ENCODE measurements at regions not wholly inside any gene's neighbourhood (a gene's known extent, or its start where the extent isn't known, plus 50 kb on each side); places are given as distances from the start of the nearest gene placed in this dataset.

DNA sequence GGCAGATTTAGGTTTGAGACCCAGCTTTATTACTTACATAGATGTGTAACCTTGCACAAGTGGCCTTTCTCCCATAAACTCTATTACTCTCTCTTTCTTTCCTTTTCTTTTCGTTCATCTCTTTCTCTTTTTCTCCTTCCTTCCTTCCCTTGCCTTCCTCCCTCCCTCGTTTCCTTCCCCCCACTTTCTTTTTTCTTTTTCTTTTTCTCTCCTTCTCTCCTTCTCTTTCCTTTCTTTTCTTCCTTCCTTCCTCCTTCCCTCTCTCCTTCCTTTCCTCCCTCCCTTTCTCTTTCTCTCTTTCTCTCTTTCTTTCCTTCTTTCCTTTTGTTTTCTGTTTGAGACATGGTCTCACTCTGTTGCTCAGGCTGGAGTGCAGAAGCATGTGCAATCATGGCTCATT, 526.4 kb upstream of the CXorf51A start:
- DNase-seq (no peak), ATAC-seq (ENCODE audit: low FRiP score) (no peak)
- H3K4me3 ChIP-seq (ENCODE audit: low read length in 2 of 2), result no peak overlapping the region
- no peaks in the 10 kb centered on the region for H3K36me3 ChIP-seq (ENCODE audit: control insufficient read depth in 1 of 2, insufficient read depth in 2 of 2, low read length in 1 of 2)
- WGBS, 2 donors, result 63 to 83% methylated on average over 2 of the region's 2 CpGs
- H3K9me3 ChIP-seq (ENCODE audit: control insufficient read depth, low read length), result no peaks in the 10 kb centered on the region
- intact Hi-C loops (cut with DNase I), result no loop called here
- no peaks in the 10 kb centered on the region for H3K4me1 ChIP-seq (ENCODE audit: control insufficient read depth in 1 of 2, insufficient read depth in 2 of 2, low read length in 2 of 2)
- H3K27me3 ChIP-seq (ENCODE audit: control insufficient read depth in 1 of 2, insufficient read depth in 2 of 2, low read length in 1 of 2), result no peaks in the 10 kb centered on the region
- H3K27ac ChIP-seq (ENCODE audit: low read depth in 1 of 2, low read length in 2 of 2), result no peak overlapping the region

DNA sequence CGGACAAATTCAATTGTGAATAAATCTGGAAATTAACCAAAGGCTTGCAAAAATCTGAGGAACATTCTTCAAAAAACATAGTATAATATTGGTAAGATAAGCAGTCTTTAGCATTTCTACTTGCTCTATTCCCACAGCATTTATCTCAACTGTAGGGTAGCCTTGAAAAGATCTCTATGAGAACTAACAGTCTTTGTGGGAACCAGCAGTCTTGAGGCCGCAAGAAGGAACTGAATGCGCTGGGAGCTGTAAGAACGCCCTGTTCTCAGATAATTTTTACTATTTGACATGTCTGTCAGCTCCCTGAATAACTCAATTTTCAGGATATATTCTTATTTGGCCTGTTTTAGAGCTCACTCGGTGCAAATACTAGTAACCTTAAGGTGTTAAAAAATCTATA, 519.3 kb upstream of the CXorf51A start:
- WGBS, 2 donors, result 21 to 43% methylated on average over 5 of the region's 5 CpGs
- H3K27me3 ChIP-seq (ENCODE audit: control insufficient read depth in 1 of 2, insufficient read depth in 2 of 2, low read length in 1 of 2), result no peaks in the 10 kb centered on the region

DNA sequence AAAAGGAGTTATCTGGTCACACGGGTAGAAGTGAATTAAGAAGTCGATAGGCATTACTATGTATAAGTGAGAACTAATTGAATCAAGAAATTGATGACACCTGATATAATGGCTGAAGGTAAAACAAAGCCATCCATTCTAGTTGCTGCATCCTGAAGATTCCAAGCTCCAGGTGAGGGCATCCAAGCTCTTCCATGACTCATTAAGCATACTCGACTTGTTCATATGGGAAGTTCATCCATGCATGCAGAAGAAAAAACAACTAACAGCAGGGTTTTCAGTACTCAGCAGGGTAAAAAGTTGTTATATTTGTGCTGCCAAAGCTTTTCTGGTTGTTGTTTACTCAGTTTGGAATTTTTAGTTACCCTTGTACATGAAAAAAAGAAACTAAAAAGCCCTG, 508.0 kb upstream of the CXorf51A start:
- no peaks in the 10 kb centered on the region for H3K27me3 ChIP-seq (ENCODE audit: control insufficient read depth in 1 of 2, insufficient read depth in 2 of 2, low read length in 1 of 2)
- no peak overlapping the region for H3K27ac ChIP-seq (ENCODE audit: low read depth in 1 of 2, low read length in 2 of 2)
- 80 to 88% methylated on average over 3 of the region's 3 CpGs for WGBS, 2 donors
- DNase-seq, result no peak
- ATAC-seq (ENCODE audit: low FRiP score), result no peak
- no peaks in the 10 kb centered on the region for H3K9me3 ChIP-seq (ENCODE audit: control insufficient read depth, low read length)
- no peak overlapping the region for H3K4me3 ChIP-seq (ENCODE audit: low read length in 2 of 2)
- intact Hi-C loops (cut with DNase I), result no loop called here
- H3K4me1 ChIP-seq (ENCODE audit: control insufficient read depth in 1 of 2, insufficient read depth in 2 of 2, low read length in 2 of 2), result no peaks in the 10 kb centered on the region
- H3K36me3 ChIP-seq (ENCODE audit: control insufficient read depth in 1 of 2, insufficient read depth in 2 of 2, low read length in 1 of 2), result no peaks in the 10 kb centered on the region

More for the DNA sequence above, 519.3 kb upstream of the CXorf51A start:
- H3K4me1 ChIP-seq (ENCODE audit: control insufficient read depth in 1 of 2, insufficient read depth in 2 of 2, low read length in 2 of 2), result no peaks in the 10 kb centered on the region
- H3K4me3 ChIP-seq (ENCODE audit: low read length in 2 of 2), result no peak overlapping the region
- H3K9me3 ChIP-seq (ENCODE audit: control insufficient read depth, low read length), result no peaks in the 10 kb centered on the region
- ATAC-seq (ENCODE audit: low FRiP score), result no peak
- no peak overlapping the region for H3K27ac ChIP-seq (ENCODE audit: low read depth in 1 of 2, low read length in 2 of 2)
- intact Hi-C loops (cut with DNase I), result no loop called here
- no peak for DNase-seq
- no peaks in the 10 kb centered on the region for H3K36me3 ChIP-seq (ENCODE audit: control insufficient read depth in 1 of 2, insufficient read depth in 2 of 2, low read length in 1 of 2)

DNA sequence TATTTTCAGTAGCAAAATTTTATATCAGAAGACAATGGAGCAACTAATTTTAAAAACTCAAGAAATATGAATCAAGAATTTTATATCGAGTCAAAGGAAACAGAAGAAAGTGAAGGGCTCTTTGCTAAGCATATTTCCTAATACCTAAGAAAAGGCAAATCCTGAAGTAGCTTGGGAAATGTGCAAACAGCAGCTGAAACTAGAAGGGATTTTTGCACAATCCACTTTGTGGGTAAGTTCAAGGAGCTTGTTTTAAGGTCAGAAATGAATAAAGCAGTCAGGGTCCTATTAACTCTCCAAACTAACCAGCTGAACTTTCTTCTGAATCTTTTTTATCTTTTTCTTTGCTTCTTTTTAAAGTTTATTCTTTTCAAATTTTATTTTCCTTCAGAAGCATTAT, 500.9 kb upstream of the CXorf51A start:
- WGBS, 2 donors, result 51 to 72% methylated on average over 1 of the region's 1 CpG
- Histone ChIP-seq H3K4me3 (ENCODE audit: low read length in 2 of 2) (no peak overlapping the region), H3K27ac (ENCODE audit: low read depth in 1 of 2, low read length in 2 of 2) (no peak overlapping the region), H3K4me1 (ENCODE audit: control insufficient read depth in 1 of 2, insufficient read depth in 2 of 2, low read length in 2 of 2) (no peaks in the 10 kb centered on the region), H3K9me3 (ENCODE audit: control insufficient read depth, low read length) (no peaks in the 10 kb centered on the region), H3K27me3 (ENCODE audit: control insufficient read depth in 1 of 2, insufficient read depth in 2 of 2, low read length in 1 of 2) (no peaks in the 10 kb centered on the region), H3K36me3 (ENCODE audit: control insufficient read depth in 1 of 2, insufficient read depth in 2 of 2, low read length in 1 of 2) (no peaks in the 10 kb centered on the region)
- no peak for ATAC-seq (ENCODE audit: low FRiP score)
- no peak for DNase-seq
- intact Hi-C loops (cut with DNase I), result no loop called here
